22Rv1 (cell line): ENCODE measurements at regions not wholly inside any gene's neighbourhood (a gene's known extent, or its start where the extent isn't known, plus 50 kb on each side); places are given as distances from the start of the nearest gene placed in this dataset.

ENCODE experiments used
- CTCF ChIP-seq: fragments of 450-650 bp; IDR thresholded peaks from 2 replicates; pipeline ENCODE4 v1.5.1; 2017; ENCODE audit warnings: mild to moderate bottlenecking
- ZFX ChIP-seq: fragments of 450-650 bp; IDR thresholded peaks from 2 replicates; pipeline ENCODE4 v1.6.1; 2017; ENCODE audit warnings: antibody characterized with exemption, borderline replicate concordance

GRCh38 chr10:37436357-37436756 is 311.0 kb downstream of the ANKRD30A start:
- TF ChIP-seq CTCF (no peak), ZFX (no peak)
